Cardiac septum (tissue), 1 donor: ENCODE measurements at regions not wholly inside any gene's neighbourhood (a gene's known extent, or its start where the extent isn't known, plus 50 kb on each side); places are given as distances from the start of the nearest gene placed in this dataset.

Experiments
- DNase-seq: peaks from one replicate; pipeline ENCODE4 v3.0.0-alpha.2; 2020; ENCODE audit warnings: low spot score
- intact Hi-C: fragments of 100-400 bp; cut with DNase I; formaldehyde crosslinking; loops from one replicate; pipeline ENCODE4 v1.14.0; 2022
- donor health status: DM: no; HTN: no; CAD: no.

DNA sequence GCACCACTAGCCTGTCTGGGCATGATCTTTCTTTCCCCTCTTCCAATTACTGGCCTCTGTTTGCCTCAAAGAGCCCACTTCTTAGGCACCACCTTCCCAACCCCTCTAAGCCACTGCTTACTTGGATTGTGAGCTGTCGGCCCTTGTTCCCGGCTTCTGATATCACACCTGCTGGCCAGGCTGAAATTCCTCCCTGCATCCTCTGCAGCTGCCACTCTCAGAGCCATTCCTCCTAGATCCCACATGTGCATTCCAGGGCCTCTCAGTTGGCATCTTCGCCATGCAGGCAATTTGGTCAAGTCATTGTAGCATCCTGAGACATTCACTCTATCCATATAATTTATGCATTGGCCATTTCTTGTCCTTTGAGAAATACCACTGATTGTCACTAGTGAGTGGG lies 135.9 kb downstream of the OLIG3 start:
- DNase-seq: no peak
- intact Hi-C loops: no loop called here

DNA sequence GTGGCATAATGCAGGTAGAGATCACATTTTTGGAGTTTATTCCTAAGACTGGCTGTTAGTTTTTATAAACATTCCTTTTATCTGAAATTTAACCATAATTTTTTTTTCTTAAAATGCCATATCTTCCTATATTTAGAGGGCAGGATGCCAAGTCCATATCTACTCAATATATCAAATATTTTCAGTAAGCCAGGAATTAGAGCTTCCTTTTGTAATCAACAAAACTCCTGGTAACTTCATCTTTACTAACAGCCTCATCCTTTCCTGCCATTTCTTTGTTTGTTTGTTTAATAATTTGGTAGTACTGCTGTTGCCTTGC lies 136.3 kb downstream of the OLIG3 start:
- intact Hi-C loops: no loop called here
- no peak for DNase-seq

DNA sequence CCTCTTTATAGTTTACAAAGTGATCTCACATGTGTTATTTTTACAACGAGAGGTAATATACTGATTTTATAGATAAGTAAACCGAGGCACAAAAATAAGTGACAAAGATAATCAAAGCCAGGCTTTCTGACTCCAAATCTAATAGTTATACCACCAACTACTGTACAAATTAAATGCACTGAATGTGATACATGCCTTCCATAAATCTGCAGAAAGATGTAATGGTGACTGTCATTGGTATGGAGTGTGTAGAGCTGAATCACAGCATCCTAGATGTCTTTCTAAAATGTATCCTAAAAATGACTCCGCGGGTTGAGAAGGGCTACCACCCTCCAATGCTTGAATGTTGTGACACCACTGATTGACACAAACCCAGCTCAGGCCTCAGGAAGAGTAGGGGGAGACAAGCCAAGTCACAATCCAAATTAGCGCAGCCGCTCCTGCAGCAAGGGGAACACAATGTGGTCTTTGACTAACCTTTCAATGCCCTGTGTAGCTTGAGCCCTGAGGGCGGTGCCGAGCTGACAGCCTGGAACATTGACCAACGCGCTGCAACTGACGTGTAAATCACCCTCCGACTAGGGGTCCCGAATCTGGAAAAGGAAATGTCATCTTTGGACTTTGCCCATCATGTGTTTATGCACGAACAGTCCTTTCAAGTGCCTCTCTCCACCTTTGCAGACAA lies 136.8 kb downstream of the OLIG3 start:
- intact Hi-C loops: no loop called here
- DNase-seq: no peak

DNA sequence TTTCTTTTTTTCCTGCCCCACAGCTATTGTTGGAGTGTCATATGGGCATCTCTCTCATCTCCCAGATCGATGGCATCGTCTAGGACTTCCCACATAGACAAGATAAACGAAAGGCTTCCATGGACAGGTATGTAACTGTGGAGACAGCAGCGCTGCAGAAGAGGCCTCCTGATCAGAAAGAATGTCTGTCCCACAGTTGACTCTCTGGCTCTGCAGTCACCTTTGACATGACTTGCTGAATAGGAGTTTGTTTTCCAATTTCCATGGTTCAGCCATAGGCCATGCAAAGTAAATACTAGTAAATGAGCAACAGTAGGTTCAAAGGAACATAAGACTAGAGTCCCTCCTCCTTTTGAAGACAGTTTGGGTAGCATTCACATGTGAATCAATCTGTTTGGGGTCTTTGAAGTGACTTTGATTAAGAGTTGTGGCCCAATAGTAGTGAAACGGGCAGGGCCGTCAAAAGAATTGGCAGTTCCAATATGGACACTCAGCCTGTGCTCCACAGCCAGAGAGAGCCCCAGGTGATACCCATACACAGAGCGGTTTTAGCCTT lies 134.7 kb upstream of the IFNGR1 start:
- DNase-seq: no peak
- intact Hi-C loops: no loop called here

GRCh38 chr6:137353346-137353745 lies 134.2 kb upstream of the IFNGR1 start:
- intact Hi-C loops: no loop called here
- DNase-seq: no peak

GRCh38 chr6:137352859-137353258 lies 133.7 kb upstream of the IFNGR1 start:
- intact Hi-C loops: no loop called here

GRCh38 chr6:137351890-137352289 lies 132.7 kb upstream of the IFNGR1 start:
- no peak for DNase-seq
- intact Hi-C loops: no loop called here

More at GRCh38 chr6:137352859-137353258, 133.7 kb upstream of the IFNGR1 start:
- DNase-seq: no peak

DNA sequence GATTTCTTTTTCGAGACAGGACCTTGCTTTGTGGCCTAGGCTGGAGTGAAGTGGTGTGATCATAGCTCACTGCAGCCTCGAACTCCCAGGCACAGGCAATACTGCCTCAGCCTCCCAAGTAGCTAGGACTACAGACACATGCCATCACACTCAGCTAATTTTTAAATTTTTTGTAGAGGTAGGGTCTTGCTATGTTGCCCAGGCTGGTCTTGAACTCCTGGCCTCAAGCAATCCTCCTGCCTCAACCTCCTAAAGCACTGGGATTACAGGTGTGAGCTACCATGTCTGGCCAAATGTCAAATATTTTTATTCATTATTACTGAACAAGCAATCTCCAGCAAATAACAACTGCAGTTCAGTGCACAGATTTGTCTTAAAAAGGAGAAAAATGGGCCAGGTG lies 131.7 kb upstream of the IFNGR1 start:
- DNase-seq: no peak

DNA sequence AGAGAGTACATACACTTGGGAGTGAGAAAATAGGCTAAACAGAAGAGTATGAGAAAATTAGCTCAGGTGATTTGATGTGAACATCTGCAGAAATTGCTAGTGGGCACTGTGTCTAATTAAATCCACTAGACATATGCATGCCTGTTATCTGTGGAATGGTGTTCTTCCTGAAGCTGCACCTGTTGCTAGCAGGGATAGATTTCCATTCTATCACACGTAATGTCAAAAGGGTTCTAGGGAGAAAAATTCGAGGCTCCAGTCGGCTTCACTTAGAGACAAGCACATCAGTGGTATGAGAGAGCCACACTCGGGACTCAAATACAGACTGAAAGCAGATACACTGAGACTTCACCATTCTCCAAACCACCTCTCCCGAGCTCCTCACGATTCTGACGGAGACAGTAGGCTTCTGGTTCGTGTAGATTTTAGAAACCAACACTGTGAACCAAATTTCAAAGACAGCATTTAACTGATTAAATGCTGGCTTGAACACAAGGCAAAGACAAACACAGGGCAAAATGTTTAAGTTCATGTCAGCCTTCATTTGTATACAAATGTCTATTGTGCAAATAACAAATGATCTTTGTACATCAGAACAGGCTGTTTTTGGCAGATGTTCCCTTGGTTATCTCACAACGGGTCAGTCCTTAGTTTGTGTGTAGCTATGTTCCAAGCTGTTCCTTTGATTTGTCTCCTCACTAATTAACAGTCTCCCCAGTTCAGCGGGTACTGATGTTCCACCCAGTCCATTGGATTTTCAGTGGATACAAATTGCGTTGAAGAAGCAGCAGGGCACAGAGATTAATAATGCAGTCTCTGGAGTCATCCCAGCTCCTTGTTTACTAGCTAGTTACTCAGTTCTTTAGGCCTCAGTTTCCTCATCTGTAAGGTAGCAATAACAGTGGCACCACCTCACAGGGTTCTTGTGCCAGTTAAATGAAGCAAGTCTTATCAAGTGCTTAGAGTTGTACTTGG lies 131.0 kb upstream of the IFNGR1 start:
- DNase-seq: no peak
- intact Hi-C loops: no loop called here

More for the DNA sequence above, 131.7 kb upstream of the IFNGR1 start:
- intact Hi-C loops: no loop called here

DNA sequence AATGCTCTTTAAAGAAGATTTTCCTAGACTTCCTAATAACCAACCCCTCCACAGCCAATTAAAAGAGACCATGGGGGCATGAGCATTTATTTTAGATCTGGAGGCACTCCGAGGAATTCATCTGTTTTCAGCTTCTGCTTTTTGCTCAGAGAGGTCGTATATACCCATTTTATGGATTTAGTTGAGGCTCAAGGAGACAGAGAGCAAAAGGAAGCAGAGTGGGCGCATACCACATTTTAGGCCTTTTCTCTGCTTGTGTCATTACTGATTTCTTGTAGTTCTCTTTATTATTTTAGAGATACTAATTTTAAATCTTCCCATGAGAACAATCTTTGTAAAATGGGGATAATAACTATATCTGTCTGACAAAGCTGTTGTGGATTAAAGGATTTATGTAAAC lies 129.6 kb upstream of the IFNGR1 start:
- DNase-seq: no peak
- intact Hi-C loops: no loop called here

DNA sequence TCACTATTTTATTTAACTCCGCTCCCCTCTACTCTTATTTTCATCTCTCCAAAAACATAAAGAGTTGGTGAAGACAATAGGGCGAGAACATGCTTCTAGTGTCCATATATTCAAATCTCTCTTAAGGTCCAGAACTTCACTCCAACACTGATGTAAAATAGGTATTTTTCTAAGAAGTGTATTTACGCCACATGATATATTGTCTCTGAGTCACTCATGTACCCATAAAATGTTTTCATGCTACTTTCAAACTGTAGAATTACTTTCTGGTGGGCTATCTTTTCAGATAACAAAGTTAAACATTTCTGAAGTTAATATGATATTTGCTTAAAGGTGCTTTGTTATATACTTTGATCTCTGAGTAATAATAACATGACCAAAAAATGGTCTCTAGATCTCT lies 124.1 kb upstream of the IFNGR1 start:
- intact Hi-C loops: no loop called here
- DNase-seq: no peak

GRCh38 chr6:137342607-137343190 lies 123.5 kb upstream of the IFNGR1 start:
- DNase-seq: no peak
- intact Hi-C loops: no loop called here

GRCh38 chr6:137341681-137342195 lies 122.6 kb upstream of the IFNGR1 start:
- intact Hi-C loops: no loop called here
- no peak for DNase-seq

DNA sequence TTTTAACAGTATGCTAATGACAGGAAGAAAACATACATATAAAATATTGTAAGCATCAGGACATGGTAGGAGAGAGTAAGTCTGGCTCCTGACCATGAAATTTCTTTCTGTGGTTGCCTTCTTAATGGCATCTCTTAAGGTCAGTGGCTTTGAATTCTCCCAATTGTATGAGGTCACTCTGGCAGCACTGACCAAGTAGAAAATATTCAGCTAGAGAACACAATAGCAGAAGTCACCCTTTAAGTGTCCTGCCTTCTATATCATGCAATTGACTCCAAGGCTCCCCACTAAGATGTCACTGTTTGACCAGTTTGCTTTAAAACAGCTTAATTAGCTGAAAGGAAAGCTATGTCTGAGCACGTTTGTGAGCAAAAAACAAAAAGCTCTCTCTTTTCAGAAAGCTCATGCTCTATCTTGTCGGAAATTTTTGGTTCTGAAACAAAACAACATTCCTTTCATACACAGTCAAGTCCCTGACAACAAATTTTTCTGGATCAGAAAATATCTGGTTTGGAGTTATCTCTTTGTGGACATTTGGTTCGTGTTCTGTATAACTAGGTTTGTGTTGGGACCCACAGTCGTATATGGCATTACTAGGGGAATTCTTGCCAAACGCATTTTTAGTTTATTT lies 120.9 kb upstream of the IFNGR1 start:
- intact Hi-C loops: no loop called here
- no peak for DNase-seq

DNA sequence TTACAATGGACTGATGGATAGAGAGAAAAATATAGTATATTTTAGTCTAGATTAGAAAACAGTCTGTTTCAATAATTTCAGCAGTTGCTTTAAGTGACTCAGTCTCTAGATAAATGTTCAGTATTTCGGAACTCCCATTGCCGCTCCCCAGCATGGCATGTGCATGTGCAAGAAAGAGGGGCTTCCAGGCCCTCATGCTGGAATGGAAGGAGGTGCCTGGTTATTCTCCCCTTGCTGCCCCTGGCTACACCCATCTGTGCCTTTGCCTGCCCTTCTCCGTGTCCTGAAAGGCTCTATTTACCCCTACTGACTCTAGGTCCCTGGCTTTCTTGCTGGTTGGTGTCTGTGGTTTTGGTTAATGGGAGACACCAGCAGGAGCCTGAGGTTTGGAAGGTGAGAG lies 115.7 kb upstream of the IFNGR1 start:
- intact Hi-C loops: no loop called here
- no peak for DNase-seq

GRCh38 chr6:137334094-137334493 lies 114.9 kb upstream of the IFNGR1 start:
- no peak for DNase-seq
- intact Hi-C loops: no loop called here

GRCh38 chr6:137332637-137333280 lies 113.6 kb upstream of the IFNGR1 start:
- no peak for DNase-seq
- intact Hi-C loops: no loop called here

- intact Hi-C loops: no loop called here
- DNase-seq: no peak
Observed at GRCh38 chr6:137323860-137324259, 104.7 kb upstream of the IFNGR1 start.

GRCh38 chr6:137320271-137320670 lies 101.1 kb upstream of the IFNGR1 start:
- intact Hi-C loops: no loop called here

More at GRCh38 chr6:137320271-137320670, 101.1 kb upstream of the IFNGR1 start:
- no peak for DNase-seq
